PC-9 (cell line): ENCODE measurements at regions not wholly inside any gene's neighbourhood (a gene's known extent, or its start where the extent isn't known, plus 50 kb on each side); places are given as distances from the start of the nearest gene placed in this dataset.
"Not testable (repeated sequence)": the region's sequence is repeated elsewhere in the genome, so short reads cannot be mapped to it uniquely, and the experiment has no call there.

Experiments used
- BruUV-seq: library from RNA; stranded (reverse); fragments of 400-500 nt; replicated peaks from 2 replicates; lab custom pipeline; 2021; lab: Mats Ljungman, UMichigan
- CTCF ChIA-PET: fragments of 300-600 bp; sonication (Branson Sonifier 250); formaldehyde crosslinking; loops from one replicate; lab custom pipeline; 2022; ENCODE audit warnings: antibody characterized with exemption; lab: Charles Lee
- POLR2A ChIA-PET: fragments of 300-600 bp; sonication (Branson Sonifier 250); formaldehyde crosslinking; loops from one replicate; lab custom pipeline; 2022; ENCODE audit warnings: antibody characterized with exemption; ENCODE audit not compliant: unreplicated experiment; lab: Charles Lee
- DNase-seq, 2 experiments: peaks; one replicate each; pipeline versions ENCODE4 v3.0.0 to v3.0.0-alpha.2; 2015 to 2022; ENCODE audit warnings: mixed read lengths in 1 of 2
- H2AFZ ChIP-seq: fragments of 200-600 bp; sonication (generic); 2 replicates; pipeline ENCODE4 v1.8.1; 2017; ENCODE audit warnings: antibody characterized with exemption
- H3F3A ChIP-seq: fragments of 200-600 bp; sonication (generic); 2 replicates; pipeline ENCODE4 v1.8.1; 2017; ENCODE audit warnings: antibody characterized with exemption, mild to moderate bottlenecking, low read depth; ENCODE audit not compliant: insufficient read depth
- H3K27ac ChIP-seq: fragments of 200-600 bp; sonication (generic); 2 replicates; pipeline ENCODE4 v1.6.1; 2016; ENCODE audit warnings: mixed run types
- H3K27me3 ChIP-seq: fragments of 200-600 bp; sonication (generic); 2 replicates; pipeline ENCODE4 v1.6.1; 2016; ENCODE audit warnings: low read depth, mixed run types; ENCODE audit not compliant: insufficient read depth
- H3K36me3 ChIP-seq: fragments of 200-600 bp; sonication (generic); 2 replicates; pipeline ENCODE4 v1.6.1; 2016; ENCODE audit warnings: low read depth, mixed run types
- H3K4me1 ChIP-seq: fragments of 200-600 bp; sonication (generic); replicated peaks from 2 replicates; pipeline ENCODE4 v1.6.1; 2016; ENCODE audit warnings: mixed run types; ENCODE audit not compliant: insufficient read depth
- H3K4me2 ChIP-seq: fragments of 200-600 bp; sonication (generic); 2 replicates; pipeline ENCODE4 v1.6.1; 2017; ENCODE audit warnings: mixed run types
- H3K4me3 ChIP-seq: fragments of 200-600 bp; sonication (generic); 2 replicates; pipeline ENCODE4 v1.6.1; 2016; ENCODE audit warnings: mixed run types
- H3K79me2 ChIP-seq: fragments of 200-600 bp; sonication (generic); 2 replicates; pipeline ENCODE4 v1.6.1; 2017; ENCODE audit warnings: low read depth, mixed run types
- H3K9me2 ChIP-seq: fragments of 200-600 bp; sonication (generic); 2 replicates; pipeline ENCODE4 v1.8.1; 2017; ENCODE audit warnings: mild to moderate bottlenecking; ENCODE audit not compliant: insufficient read depth
- H3K9me3 ChIP-seq: fragments of 200-600 bp; sonication (generic); 2 replicates; pipeline ENCODE4 v1.8.1; 2016; ENCODE audit warnings: low read depth; ENCODE audit not compliant: insufficient read depth
- H4K20me1 ChIP-seq: fragments of 200-600 bp; sonication (generic); 2 replicates; pipeline ENCODE4 v1.8.1; 2017; ENCODE audit not compliant: insufficient read depth
- EZH2 ChIP-seq: fragments of 200-600 bp; sonication (generic); IDR thresholded peaks from 2 replicates; pipeline ENCODE4 v1.8.0; 2017; ENCODE audit warnings: antibody characterized with exemption, low read depth
- intact Hi-C: fragments of 100-400 bp; cut with micrococcal nuclease; formaldehyde crosslinking; loops from one replicate; pipeline ENCODE4 v1.10.0; 2022; ENCODE audit not compliant: unreplicated experiment
- TF ChIP-seq, protein P1 (sequence below): fragments of 200-600 bp; sonication (generic); conservative IDR thresholded peaks from 2 replicates; pipeline ENCODE4 v1.6.1; 2017; ENCODE audit warnings: mixed run types, antibody characterized with exemption, mild to moderate bottlenecking, moderate library complexity

DNA sequence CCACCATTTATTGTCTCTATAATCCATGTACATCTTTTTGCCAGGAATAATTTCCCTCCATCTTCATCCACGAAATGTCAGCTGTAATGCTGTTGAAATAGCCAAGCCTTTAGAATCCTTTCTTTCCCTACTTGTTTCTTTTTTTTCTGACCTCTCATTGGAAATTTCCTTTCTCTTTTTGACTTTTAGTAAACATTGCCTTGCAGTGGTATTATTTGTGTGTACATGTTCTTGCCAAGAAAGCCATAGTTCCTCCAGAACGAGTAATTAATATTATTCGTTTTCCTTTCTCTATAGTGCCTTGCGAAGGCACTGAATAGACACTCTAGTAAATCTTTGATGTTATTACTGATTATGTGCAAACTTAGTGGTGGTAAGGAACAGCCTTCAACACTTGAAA, 282.2 kb downstream of the GJA1 start:
- Histone ChIP-seq H3K4me1 (no peaks in the 10 kb centered on the region), H3K4me2 (no peak overlapping the region), H3K27me3 (no peaks in the 10 kb centered on the region), H2AFZ (0 out of 2 replicates have a peak overlapping the region, but pooled peaks have one; percentile 12), H3K9me2 (peaks cover 7% of the 10 kb centered on the region; the same call in 1 of the 2 replicates), H3K79me2 (no peaks in the 10 kb centered on the region), H3K9me3 (no peaks in the 10 kb centered on the region; the same call in 1 of the 2 replicates), H3K4me3 (no peak overlapping the region), H3K27ac (no peak overlapping the region), H3K36me3 (no peaks in the 10 kb centered on the region), H3F3A (no peaks in the 10 kb centered on the region), H4K20me1 (no peaks in the 10 kb centered on the region)
- TF ChIP-seq, protein P1, sequence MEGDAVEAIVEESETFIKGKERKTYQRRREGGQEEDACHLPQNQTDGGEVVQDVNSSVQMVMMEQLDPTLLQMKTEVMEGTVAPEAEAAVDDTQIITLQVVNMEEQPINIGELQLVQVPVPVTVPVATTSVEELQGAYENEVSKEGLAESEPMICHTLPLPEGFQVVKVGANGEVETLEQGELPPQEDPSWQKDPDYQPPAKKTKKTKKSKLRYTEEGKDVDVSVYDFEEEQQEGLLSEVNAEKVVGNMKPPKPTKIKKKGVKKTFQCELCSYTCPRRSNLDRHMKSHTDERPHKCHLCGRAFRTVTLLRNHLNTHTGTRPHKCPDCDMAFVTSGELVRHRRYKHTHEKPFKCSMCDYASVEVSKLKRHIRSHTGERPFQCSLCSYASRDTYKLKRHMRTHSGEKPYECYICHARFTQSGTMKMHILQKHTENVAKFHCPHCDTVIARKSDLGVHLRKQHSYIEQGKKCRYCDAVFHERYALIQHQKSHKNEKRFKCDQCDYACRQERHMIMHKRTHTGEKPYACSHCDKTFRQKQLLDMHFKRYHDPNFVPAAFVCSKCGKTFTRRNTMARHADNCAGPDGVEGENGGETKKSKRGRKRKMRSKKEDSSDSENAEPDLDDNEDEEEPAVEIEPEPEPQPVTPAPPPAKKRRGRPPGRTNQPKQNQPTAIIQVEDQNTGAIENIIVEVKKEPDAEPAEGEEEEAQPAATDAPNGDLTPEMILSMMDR = no peak
- no peak for TF ChIP-seq EZH2
- ChIA-PET CTCF (no interaction called here), POLR2A (no interaction called here)
- DNase-seq = no peak
- BruUV-seq = no TSS peak
- intact Hi-C loops = no loop called here

DNA sequence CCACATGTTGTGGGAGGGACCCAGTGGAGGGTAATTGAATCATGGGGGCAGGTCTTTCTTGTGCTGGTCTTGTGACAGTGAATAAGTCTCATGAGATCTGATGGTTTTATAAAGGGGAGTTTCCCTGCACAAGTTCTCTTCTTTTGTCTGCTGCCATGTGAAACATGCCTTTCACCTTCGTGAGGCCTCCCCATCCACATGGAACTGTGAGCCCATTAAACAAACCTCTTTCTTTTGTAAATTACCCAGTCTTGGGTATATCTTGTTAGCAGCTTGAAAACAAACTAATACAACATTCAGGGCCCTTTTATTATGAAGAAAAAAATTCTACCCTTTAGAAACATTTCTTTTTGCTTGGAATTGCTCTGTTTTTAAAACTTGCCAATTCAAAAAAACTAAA, 285.4 kb downstream of the GJA1 start:
- DNase-seq, H2AFZ ChIP-seq, POLR2A ChIA-PET, H3K4me3 ChIP-seq, H4K20me1 ChIP-seq, CTCF ChIA-PET, H3K9me3 ChIP-seq, H3K27ac ChIP-seq, H3K9me2 ChIP-seq, H3K4me1 ChIP-seq, H3K27me3 ChIP-seq, H3K79me2 ChIP-seq, H3F3A ChIP-seq, BruUV-seq, intact Hi-C loops, H3K4me2 ChIP-seq, H3K36me3 ChIP-seq: not testable (repeated sequence)

DNA sequence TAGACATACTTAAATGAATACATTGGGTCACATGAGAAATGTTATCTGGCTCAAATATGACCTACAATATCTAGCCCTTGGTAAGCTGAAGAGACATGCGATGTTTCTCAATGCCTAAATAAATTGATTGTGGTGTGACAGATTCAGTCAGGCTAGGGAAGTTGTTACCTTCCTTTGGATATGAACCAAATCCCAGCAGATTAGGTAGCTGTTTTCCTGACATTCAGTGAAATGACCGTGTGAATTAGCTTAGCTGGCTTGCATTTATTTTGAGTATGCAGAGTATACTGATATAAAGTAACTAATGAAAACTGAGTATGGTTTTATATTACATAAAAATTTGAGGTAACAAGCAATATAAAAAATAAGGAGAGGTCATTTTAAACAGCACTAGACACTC, 288.2 kb downstream of the GJA1 start:
- peaks cover 7% of the 10 kb centered on the region for H3K9me2 ChIP-seq
- no peaks in the 10 kb centered on the region for H3K79me2 ChIP-seq
- no TSS peak for BruUV-seq
- no peaks in the 10 kb centered on the region for H3K4me1 ChIP-seq
- ChIA-PET POLR2A (no interaction called here), CTCF (no interaction called here)
- no peak overlapping the region for H2AFZ ChIP-seq
- no peaks in the 10 kb centered on the region for H3K27me3 ChIP-seq
- H3K27ac ChIP-seq = no peak overlapping the region
- H3K9me3 ChIP-seq = no peaks in the 10 kb centered on the region; the same call in 1 of the 2 replicates
- intact Hi-C loops = no loop called here
- no peak for DNase-seq
- TF ChIP-seq EZH2 = no peak
- TF ChIP-seq, protein P1 = no peak
- H3K4me3 ChIP-seq = no peak overlapping the region
- no peaks in the 10 kb centered on the region for H4K20me1 ChIP-seq
- H3K4me2 ChIP-seq = no peak overlapping the region
- H3F3A ChIP-seq = no peaks in the 10 kb centered on the region
- H3K36me3 ChIP-seq = no peaks in the 10 kb centered on the region

DNA sequence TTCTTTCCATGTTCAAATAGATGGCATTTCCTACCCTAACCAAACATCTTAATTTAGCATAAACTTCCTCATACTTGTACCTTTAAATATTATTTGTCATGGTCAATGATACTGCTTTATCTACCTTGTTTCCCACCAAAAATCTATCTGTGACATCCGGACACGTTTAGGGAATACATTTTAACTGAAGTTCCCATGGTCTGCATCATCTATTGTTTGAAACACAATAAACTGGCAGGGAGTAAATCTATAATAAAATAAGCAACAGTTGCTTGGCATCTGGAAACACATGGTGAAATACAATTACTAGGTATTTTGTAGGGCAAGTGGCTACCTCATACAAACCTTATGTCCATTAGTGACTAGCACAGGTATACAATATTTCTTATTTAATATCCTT, 289.1 kb downstream of the GJA1 start:
- H3K36me3 ChIP-seq = no peaks in the 10 kb centered on the region
- CTCF ChIA-PET = no interaction called here
- H3K9me3 ChIP-seq = no peaks in the 10 kb centered on the region; the same call in 1 of the 2 replicates
- intact Hi-C loops = no loop called here
- H2AFZ ChIP-seq = no peak overlapping the region
- BruUV-seq = no TSS peak
- no peaks in the 10 kb centered on the region for H3K79me2 ChIP-seq
- no peak for TF ChIP-seq EZH2
- TF ChIP-seq, protein P1 = no peak
- H3K4me2 ChIP-seq = no peak overlapping the region
- H3K4me1 ChIP-seq = no peaks in the 10 kb centered on the region
- H4K20me1 ChIP-seq = no peaks in the 10 kb centered on the region
- no peak for DNase-seq
- no peak overlapping the region for H3K4me3 ChIP-seq
- H3F3A ChIP-seq = no peaks in the 10 kb centered on the region
- no peaks in the 10 kb centered on the region for H3K27me3 ChIP-seq
- H3K9me2 ChIP-seq = peaks cover 7% of the 10 kb centered on the region
- POLR2A ChIA-PET = no interaction called here
- no peak overlapping the region for H3K27ac ChIP-seq
